ENCODE measurements at regions not wholly inside any gene's neighbourhood (a gene's known extent, or its start where the extent isn't known, plus 50 kb on each side); places are given as distances from the start of the nearest gene placed in this dataset.

- no peaks in the 10 kb centered on the region for H3K4me1 Mint-ChIP-seq
- no peak for DNase-seq
- POLR2A ChIA-PET, result no interaction called here
- CTCF ChIA-PET, result no interaction called here
- H3K4me3 Mint-ChIP-seq, result no peak overlapping the region
- no peak overlapping the region for H3K27ac Mint-ChIP-seq
- no peaks in the 10 kb centered on the region for H3K27me3 Mint-ChIP-seq
- H3K36me3 Mint-ChIP-seq (ENCODE audit: low read depth), result no peaks in the 10 kb centered on the region
- H3K9me3 Mint-ChIP-seq, result peaks cover 3% of the 10 kb centered on the region
Measured at GRCh38 chr7:86592185-86592584, 51.5 kb upstream of the GRM3 start.

GRCh38 chr7:86574006-86574405 is 69.7 kb upstream of the GRM3 start:
- Mint-ChIP-seq H3K4me3 (no peak overlapping the region), H3K27ac (no peak overlapping the region), H3K4me1 (no peaks in the 10 kb centered on the region), H3K36me3 (ENCODE audit: low read depth) (no peaks in the 10 kb centered on the region), H3K27me3 (no peaks in the 10 kb centered on the region), H3K9me3 (peaks cover 9% of the 10 kb centered on the region)
- POLR2A ChIA-PET, result no interaction called here
- DNase-seq, result no peak
- CTCF ChIA-PET, result no interaction called here

- Mint-ChIP-seq H3K27me3 (no peaks in the 10 kb centered on the region), H3K27ac (no peak overlapping the region), H3K9me3 (no peaks in the 10 kb centered on the region), H3K4me3 (no peak overlapping the region), H3K4me1 (no peaks in the 10 kb centered on the region), H3K36me3 (ENCODE audit: low read depth) (no peaks in the 10 kb centered on the region)
- ChIA-PET CTCF (no interaction called here), POLR2A (no interaction called here)
- no peak for DNase-seq
Measured at GRCh38 chr7:86558680-86559501, 84.8 kb upstream of the GRM3 start.

- POLR2A ChIA-PET, result no interaction called here
- DNase-seq, result no peak
- CTCF ChIA-PET, result no interaction called here
- Mint-ChIP-seq H3K9me3 (peaks cover 3% of the 10 kb centered on the region), H3K27ac (no peak overlapping the region), H3K36me3 (ENCODE audit: low read depth) (no peaks in the 10 kb centered on the region), H3K4me1 (no peaks in the 10 kb centered on the region), H3K4me3 (no peak overlapping the region), H3K27me3 (no peaks in the 10 kb centered on the region)
Measured at GRCh38 chr7:86534641-86535040, 109.1 kb upstream of the GRM3 start.

GRCh38 chr7:86504229-86504628 is 139.5 kb upstream of the GRM3 start:
- no peaks in the 10 kb centered on the region for H3K27me3 Mint-ChIP-seq
- H3K36me3 Mint-ChIP-seq (ENCODE audit: low read depth), result no peaks in the 10 kb centered on the region
- no peak overlapping the region for H3K4me3 Mint-ChIP-seq
- H3K9me3 Mint-ChIP-seq, result no peaks in the 10 kb centered on the region
- no peaks in the 10 kb centered on the region for H3K4me1 Mint-ChIP-seq
- POLR2A ChIA-PET, result no interaction called here
- H3K27ac Mint-ChIP-seq, result no peak overlapping the region
- CTCF ChIA-PET, result no interaction called here
- no peak for DNase-seq

GRCh38 chr7:86499986-86500385 is 143.7 kb upstream of the GRM3 start:
- no peaks in the 10 kb centered on the region for H3K4me1 Mint-ChIP-seq
- H3K4me3 Mint-ChIP-seq, result no peak overlapping the region
- no peak overlapping the region for H3K27ac Mint-ChIP-seq

GRCh38 chr7:86485827-86486226 is 157.9 kb upstream of the GRM3 start:
- Mint-ChIP-seq H3K36me3 (ENCODE audit: low read depth) (no peaks in the 10 kb centered on the region), H3K4me3 (no peak overlapping the region), H3K27ac (no peak overlapping the region), H3K4me1 (no peaks in the 10 kb centered on the region), H3K27me3 (no peaks in the 10 kb centered on the region), H3K9me3 (peaks cover 2% of the 10 kb centered on the region)
- ChIA-PET POLR2A (no interaction called here), CTCF (no interaction called here)
- DNase-seq, result no peak

More at GRCh38 chr7:86499986-86500385, 143.7 kb upstream of the GRM3 start:
- DNase-seq, result no peak
- CTCF ChIA-PET, result no interaction called here
- Mint-ChIP-seq H3K36me3 (ENCODE audit: low read depth) (no peaks in the 10 kb centered on the region), H3K27me3 (no peaks in the 10 kb centered on the region), H3K9me3 (no peaks in the 10 kb centered on the region)
- POLR2A ChIA-PET, result no interaction called here

GRCh38 chr7:86479144-86479543 is 164.6 kb upstream of the GRM3 start:
- Mint-ChIP-seq H3K36me3 (ENCODE audit: low read depth) (no peaks in the 10 kb centered on the region), H3K27me3 (no peaks in the 10 kb centered on the region), H3K9me3 (no peaks in the 10 kb centered on the region), H3K4me1 (no peaks in the 10 kb centered on the region), H3K4me3 (no peak overlapping the region), H3K27ac (no peak overlapping the region)
- POLR2A ChIA-PET, result no interaction called here
- DNase-seq, result no peak
- CTCF ChIA-PET, result no interaction called here

GRCh38 chr7:86477343-86477935 is 166.3 kb upstream of the GRM3 start:
- Mint-ChIP-seq H3K9me3 (no peaks in the 10 kb centered on the region), H3K4me3 (no peak overlapping the region), H3K27ac (no peak overlapping the region), H3K27me3 (no peaks in the 10 kb centered on the region), H3K4me1 (no peaks in the 10 kb centered on the region), H3K36me3 (ENCODE audit: low read depth) (no peaks in the 10 kb centered on the region)
- CTCF ChIA-PET, result no interaction called here
- POLR2A ChIA-PET, result no interaction called here
- DNase-seq, result no peak

- CTCF ChIA-PET, result no interaction called here
- POLR2A ChIA-PET, result no interaction called here
- Mint-ChIP-seq H3K36me3 (ENCODE audit: low read depth) (no peaks in the 10 kb centered on the region), H3K4me3 (no peak overlapping the region), H3K9me3 (no peaks in the 10 kb centered on the region), H3K4me1 (no peaks in the 10 kb centered on the region), H3K27me3 (no peaks in the 10 kb centered on the region), H3K27ac (no peak overlapping the region)
- DNase-seq, result no peak
Measured at GRCh38 chr7:86470763-86471162, 172.9 kb upstream of the GRM3 start.

GRCh38 chr7:86469680-86470295 is 173.9 kb upstream of the GRM3 start:
- H3K9me3 Mint-ChIP-seq, result no peaks in the 10 kb centered on the region
- POLR2A ChIA-PET, result no interaction called here
- CTCF ChIA-PET, result interaction anchor here (0.6 kb wide), 1 partner anchor 1308 kb away, joined by 3 read pairs; no protein-coding TSS in a partner anchor
- no peaks in the 10 kb centered on the region for H3K4me1 Mint-ChIP-seq
- peak; percentile 65 for DNase-seq
- no peaks in the 10 kb centered on the region for H3K36me3 Mint-ChIP-seq (ENCODE audit: low read depth)
- H3K27ac Mint-ChIP-seq, result no peak overlapping the region
- no peak overlapping the region for H3K4me3 Mint-ChIP-seq
- no peaks in the 10 kb centered on the region for H3K27me3 Mint-ChIP-seq

- no peaks in the 10 kb centered on the region for H3K36me3 Mint-ChIP-seq (ENCODE audit: low read depth)
- no peaks in the 10 kb centered on the region for H3K4me1 Mint-ChIP-seq
- no peak overlapping the region for H3K27ac Mint-ChIP-seq
- H3K4me3 Mint-ChIP-seq, result no peak overlapping the region
- POLR2A ChIA-PET, result no interaction called here
- no peaks in the 10 kb centered on the region for H3K9me3 Mint-ChIP-seq
- no peak for DNase-seq
- H3K27me3 Mint-ChIP-seq, result no peaks in the 10 kb centered on the region
- CTCF ChIA-PET, result no interaction called here
Measured at GRCh38 chr7:86454753-86455152, 189.0 kb upstream of the GRM3 start.

GRCh38 chr7:86453454-86453853 is 190.3 kb upstream of the GRM3 start:
- Mint-ChIP-seq H3K27me3 (no peaks in the 10 kb centered on the region), H3K9me3 (no peaks in the 10 kb centered on the region), H3K36me3 (ENCODE audit: low read depth) (no peaks in the 10 kb centered on the region), H3K27ac (no peak overlapping the region), H3K4me1 (no peaks in the 10 kb centered on the region), H3K4me3 (no peak overlapping the region)
- DNase-seq, result no peak
- ChIA-PET POLR2A (no interaction called here), CTCF (no interaction called here)

- no peak overlapping the region for H3K27ac Mint-ChIP-seq
- ChIA-PET CTCF (no interaction called here), POLR2A (no interaction called here)
- no peaks in the 10 kb centered on the region for H3K36me3 Mint-ChIP-seq (ENCODE audit: low read depth)
- no peaks in the 10 kb centered on the region for H3K4me1 Mint-ChIP-seq
- no peak overlapping the region for H3K4me3 Mint-ChIP-seq
- H3K27me3 Mint-ChIP-seq, result no peaks in the 10 kb centered on the region
- H3K9me3 Mint-ChIP-seq, result no peaks in the 10 kb centered on the region
- no peak for DNase-seq
Measured at GRCh38 chr7:86448856-86449255, 194.9 kb upstream of the GRM3 start.

Measured in activated CD4-positive, alpha-beta T cell treated with anti-CD3 and anti-CD28 coated beads, Interleukin-2, amount 10 ng/mL, durations not matched to agents 7 days and 5 days (primary cell).